ENCODE measurements at regions not wholly inside any gene's neighbourhood (a gene's known extent, or its start where the extent isn't known, plus 50 kb on each side); places are given as distances from the start of the nearest gene placed in this dataset.
"Not testable (repeated sequence)": the region's sequence is repeated elsewhere in the genome, so short reads cannot be mapped to it uniquely, and the experiment has no call there.

GRCh38 chr12:14032191-14032590, 50.8 kb upstream of the GRIN2B start:
- ATAC-seq: not testable (repeated sequence)

DNA sequence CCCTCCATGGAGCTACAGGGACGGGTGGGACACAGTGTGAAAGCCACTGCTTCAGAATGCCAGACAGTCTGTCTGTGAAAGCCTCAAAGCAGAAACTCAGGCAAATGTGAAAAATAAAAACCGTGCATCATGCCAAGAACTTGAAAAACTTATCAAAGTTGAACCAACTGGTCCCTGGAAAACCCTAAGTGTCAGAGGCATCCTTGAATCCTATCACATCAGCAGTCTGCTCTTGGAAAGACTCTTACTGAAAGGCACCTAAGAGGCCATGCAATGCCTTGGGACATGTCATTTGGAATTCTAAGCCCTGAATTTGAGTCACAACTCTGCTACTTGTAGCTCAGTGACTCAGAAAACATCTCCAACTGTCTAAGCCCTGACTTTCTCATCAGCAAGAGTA, 62.4 kb upstream of the GRIN2B start:
- ATAC-seq: no peak

GRCh38 chr12:14048941-14049545, 67.6 kb upstream of the GRIN2B start:
- no peak for ATAC-seq

GRCh38 chr12:14057895-14058294, 76.5 kb upstream of the GRIN2B start:
- ATAC-seq: no peak

DNA sequence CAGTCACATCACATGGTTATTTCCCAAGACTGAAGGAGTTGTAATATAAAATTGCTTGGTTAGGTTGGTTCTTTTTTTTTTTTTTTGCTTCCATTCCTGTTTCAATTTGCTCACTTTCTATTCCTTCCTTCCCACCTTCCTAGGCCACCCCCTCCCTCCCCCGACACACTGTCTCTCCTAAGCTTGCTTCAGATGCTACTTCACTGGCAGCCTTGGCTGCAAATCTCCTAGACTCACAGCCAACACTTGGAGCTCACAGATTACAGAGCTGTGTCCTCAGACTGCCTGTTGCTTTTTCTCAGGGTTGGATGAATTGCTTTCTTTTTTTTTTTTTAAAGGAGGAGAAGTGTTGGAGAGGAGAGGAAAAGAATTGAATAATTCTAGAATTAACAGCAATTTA, 77.3 kb upstream of the GRIN2B start:
- no peak for ATAC-seq

DNA sequence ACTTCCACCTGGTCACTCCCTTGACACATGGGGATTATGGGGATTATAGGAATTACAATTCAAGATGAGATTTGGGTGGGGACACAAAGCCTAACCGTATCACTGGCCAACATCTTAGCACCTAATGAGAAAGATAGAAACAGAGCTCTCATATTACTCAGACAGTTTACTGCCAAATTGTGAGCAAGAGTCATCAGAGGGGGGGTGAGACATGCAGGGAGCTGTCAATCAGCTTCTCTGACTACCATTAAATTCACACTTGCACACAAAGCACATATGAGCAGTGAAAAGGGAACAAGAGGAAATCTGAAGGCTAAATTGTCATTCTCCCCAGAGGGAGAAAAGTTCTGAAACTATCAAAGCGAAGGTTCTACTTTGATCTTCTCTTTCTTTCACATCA, 78.1 kb upstream of the GRIN2B start:
- no peak for ATAC-seq

GRCh38 chr12:14065616-14066015, 84.2 kb upstream of the GRIN2B start:
- no peak for ATAC-seq

DNA sequence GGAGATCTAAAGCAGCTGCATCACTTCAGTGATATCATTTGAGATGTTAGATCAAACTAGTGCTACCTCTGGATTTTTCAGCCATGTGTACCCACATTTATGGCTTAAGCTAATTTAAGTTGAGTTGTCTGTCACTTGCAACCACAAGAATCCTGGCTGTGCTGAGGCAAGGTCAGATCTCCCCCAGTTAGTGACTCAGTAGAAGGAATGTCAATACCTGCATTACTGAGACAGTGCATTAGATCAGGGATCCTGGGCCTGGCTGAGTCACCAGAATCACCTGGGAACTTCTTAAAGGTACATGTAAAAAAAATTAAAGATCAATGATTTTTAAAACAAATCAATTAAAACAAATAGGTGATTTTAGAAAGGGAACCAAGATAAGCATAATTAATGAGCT, 84.6 kb upstream of the GRIN2B start:
- ATAC-seq: no peak

- no peak for ATAC-seq
These were observed 87.6 kb upstream of the GRIN2B start for GRCh38 chr12:14068961-14069360.

- ATAC-seq: no peak
These were observed 90.4 kb upstream of the GRIN2B start for GRCh38 chr12:14071833-14072232.

DNA sequence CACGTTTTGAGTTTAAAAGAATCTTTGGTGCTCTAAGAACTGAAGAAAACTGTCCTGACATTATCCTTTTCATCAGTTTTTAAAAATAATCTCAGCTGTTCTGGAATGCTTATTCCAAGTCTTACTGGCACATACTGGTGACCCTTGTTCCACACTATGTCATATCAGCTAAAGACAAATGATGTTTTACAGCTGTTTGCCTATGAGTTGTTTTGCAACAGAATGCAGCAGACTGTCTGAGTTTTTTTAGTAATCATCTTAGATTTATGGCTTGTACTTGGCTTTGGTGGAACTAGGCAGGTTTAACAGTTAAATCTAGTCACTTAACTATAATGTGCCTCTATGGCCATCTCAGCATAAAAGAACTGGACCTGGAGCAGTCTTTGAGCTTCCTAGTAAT, 91.6 kb upstream of the GRIN2B start:
- no peak for ATAC-seq

GRCh38 chr12:14075797-14076393, 94.5 kb upstream of the GRIN2B start:
- no peak for ATAC-seq

DNA sequence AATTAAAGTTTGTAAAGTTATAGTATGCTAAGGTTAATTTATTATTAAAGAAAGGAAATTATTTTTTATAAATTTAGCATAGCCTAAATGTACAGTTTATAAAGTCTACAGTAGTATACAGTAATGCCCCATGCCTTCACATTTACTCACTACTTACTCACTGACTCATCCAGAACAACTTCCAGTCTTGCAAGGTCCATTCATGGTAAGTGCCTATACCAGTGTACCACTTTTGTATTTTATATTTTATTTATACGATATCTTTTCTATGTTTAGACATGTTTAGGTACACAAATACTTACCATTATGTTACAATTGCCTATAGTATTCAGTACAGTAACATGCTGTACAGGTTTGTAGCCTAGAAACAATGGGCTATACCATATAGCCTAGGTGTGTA, 95.1 kb upstream of the GRIN2B start:
- no peak for ATAC-seq

- ATAC-seq: no peak
These were observed 105.4 kb upstream of the GRIN2B start for GRCh38 chr12:14086838-14087237.

DNA sequence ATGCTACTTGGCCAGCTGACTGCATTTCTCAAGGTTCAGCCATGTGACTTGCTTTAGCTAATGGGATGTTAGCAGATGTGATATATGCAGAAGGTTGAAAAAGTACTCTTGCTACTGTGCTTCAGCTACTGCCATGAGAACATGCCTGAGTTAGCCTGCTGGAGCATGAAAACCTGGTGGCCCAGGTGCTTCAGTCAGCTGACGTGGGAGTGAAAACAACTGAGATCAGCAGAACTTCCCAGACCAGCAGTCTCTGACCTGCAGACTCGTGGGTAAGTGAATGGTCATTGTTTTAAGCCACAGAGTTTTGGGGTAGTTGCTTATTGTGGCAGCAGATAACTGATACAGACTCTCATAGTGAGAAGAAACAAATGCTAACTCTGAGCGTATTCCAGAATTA, 118.6 kb upstream of the GRIN2B start:
- no peak for ATAC-seq

GRCh38 chr12:14101556-14101955, 120.2 kb upstream of the GRIN2B start:
- ATAC-seq: not testable (repeated sequence)

DNA sequence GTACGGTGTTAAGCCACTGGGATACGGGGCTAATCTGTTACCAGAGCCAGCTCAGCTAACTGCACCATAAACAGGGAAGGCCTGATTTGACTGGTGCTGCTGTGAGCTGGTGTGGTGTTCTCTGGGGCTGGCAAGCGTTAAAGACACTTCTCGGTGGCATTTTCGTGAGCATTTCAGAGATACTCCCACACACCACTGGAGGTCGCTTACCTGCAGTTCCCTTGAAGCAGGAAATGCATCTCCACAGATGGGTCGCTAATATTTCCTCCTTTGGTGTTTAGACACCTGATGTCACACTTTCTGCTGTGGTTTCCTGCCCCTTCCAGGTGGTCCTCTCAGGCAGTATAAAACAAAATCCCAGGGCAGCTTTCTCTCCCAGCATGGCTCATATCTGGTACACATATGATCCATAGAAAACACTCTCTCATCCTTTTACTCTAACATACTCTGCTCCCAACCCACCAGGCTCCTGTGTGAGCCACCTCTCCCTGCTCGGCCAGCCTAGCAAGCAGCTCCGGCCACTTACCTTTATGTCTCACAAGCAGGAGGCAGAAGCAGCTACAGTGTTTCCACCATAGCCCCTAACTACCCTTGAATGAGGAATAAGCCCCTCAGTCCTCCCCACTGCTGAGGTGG, 129.9 kb upstream of the GRIN2B start:
- peak; percentile 23 for ATAC-seq

DNA sequence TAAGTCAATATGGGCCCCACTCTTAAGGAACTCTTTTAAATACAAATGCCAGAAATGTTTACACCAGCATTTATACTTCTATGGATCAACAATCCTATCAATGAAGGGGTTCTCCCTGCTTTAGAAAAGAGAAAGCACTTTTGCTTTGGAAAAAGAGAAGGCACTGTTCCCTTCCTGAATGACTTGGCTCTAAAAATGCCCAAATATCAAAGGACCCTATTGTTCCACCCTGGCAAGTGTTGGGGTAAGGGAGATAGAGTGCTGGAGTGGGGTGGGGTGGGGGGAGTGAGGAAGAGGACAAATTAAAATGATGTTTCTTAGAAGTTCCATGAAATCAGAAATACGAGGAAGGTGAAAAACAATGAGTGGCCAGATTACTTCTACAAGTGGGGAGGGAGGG, 131.6 kb upstream of the GRIN2B start:
- ATAC-seq: no peak

DNA sequence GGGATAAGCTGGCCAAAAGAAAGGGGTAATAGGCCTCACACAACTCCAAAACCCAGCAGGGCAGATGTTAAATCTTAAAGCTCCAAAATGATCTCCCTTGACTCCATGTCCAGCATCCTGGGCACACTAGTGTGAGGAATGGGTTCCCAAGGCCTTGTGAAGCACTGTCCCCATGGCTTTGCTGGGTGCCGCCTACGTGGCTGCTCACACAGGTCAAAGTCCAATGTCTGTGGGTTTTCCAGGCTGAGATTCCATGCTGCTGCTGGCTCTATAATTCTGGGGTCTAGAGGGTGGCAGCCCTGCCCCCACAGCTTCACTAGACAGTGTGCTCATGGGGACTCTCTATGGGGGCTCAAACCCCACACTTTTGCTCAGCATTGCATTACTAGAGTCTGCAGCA, 145.3 kb upstream of the GRIN2B start:
- no peak for ATAC-seq

DNA sequence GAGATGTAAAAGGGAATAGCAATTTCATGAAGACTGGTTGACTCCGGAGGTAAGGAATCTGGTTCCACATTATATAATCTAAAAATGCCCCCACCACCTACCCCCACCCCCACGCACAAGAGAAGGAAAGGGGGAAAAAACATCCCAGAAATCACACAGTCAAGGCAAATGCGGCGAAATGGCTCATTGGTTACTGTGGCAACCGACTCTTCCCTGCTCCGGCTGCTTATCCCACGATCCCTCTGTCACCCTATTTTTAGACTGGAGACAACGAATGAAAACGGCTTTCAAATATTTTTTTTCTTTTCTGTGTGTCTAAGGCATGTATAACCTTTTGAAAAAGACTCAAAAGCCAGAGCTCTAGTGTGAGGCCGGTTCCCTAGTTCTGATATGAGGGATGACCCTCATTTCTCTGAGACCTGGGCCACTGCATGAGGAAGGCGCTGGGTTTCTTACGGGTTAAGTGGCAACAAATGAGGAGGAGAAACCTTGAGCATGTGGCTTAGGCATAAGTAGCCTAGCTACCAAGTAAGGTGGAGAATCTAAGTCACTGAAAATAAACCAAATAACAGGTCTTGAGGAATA, 148.3 kb upstream of the GRIN2B start:
- no peak for ATAC-seq

DNA sequence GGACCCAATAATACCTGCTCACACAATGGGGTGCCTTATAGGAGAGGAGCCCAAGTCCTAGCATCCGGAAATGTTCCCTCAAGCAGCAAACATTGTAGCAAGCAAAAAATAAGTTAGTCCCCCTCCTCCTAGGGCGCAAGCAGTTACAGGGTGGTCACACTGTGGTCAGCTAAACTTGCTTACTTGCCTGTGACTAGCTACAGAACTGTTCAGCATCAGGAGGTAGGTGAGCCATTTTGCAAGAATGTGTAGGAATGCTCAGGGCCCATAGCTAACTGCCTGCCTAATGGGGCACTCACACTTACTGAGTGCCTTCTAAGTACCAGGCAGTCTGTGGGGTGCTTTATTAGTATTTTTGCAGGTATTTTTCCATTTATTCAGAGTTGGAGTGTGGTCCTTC, 154.6 kb upstream of the GRIN2B start:
- no peak for ATAC-seq

GRCh38 chr12:14138495-14138894, 157.1 kb upstream of the GRIN2B start:
- no peak for ATAC-seq

GRCh38 chr12:14148489-14149270, 167.3 kb upstream of the GRIN2B start:
- no peak for ATAC-seq

Measured in esophagus mucosa (tissue), 1 donor.